Stimulated activated CD4-positive, alpha-beta T cell treated with anti-CD3 and anti-CD28 coated beads, TNF-alpha, amount 100 ng/mL, for 48 hours (primary cell): ENCODE measurements at regions not wholly inside any gene's neighbourhood (a gene's known extent, or its start where the extent isn't known, plus 50 kb on each side); places are given as distances from the start of the nearest gene placed in this dataset.

Experiments
- DNase-seq, 3 donors: peaks; one replicate each; pipeline ENCODE4 v3.0.0-alpha.2; 2020; ENCODE audit warnings: low read depth in 3 of 3

- DNase-seq = no peak
Observed at GRCh38 chr2:157933160-157933920, 57.2 kb upstream of the ACVR1 start.

- no peak for DNase-seq
Observed at GRCh38 chr2:157932480-157933159, 56.5 kb upstream of the ACVR1 start.

- DNase-seq = no peak
Observed at GRCh38 chr2:157931542-157931941, 55.4 kb upstream of the ACVR1 start.

- no peak for DNase-seq
Observed at GRCh38 chr2:157930728-157931127, 54.6 kb upstream of the ACVR1 start.

- no peak for DNase-seq
Observed at GRCh38 chr2:157929871-157930667, 53.9 kb upstream of the ACVR1 start.

GRCh38 chr2:157928372-157928771 lies 52.2 kb upstream of the ACVR1 start:
- no peak for DNase-seq

- no peak for DNase-seq
Observed at GRCh38 chr2:157927155-157927554, 51.0 kb upstream of the ACVR1 start.
